ENCODE measurements at regions not wholly inside any gene's neighbourhood (a gene's known extent, or its start where the extent isn't known, plus 50 kb on each side); places are given as distances from the start of the nearest gene placed in this dataset.
"Not testable (repeated sequence)": the region's sequence is repeated elsewhere in the genome, so short reads cannot be mapped to it uniquely, and the experiment has no call there.

DNA sequence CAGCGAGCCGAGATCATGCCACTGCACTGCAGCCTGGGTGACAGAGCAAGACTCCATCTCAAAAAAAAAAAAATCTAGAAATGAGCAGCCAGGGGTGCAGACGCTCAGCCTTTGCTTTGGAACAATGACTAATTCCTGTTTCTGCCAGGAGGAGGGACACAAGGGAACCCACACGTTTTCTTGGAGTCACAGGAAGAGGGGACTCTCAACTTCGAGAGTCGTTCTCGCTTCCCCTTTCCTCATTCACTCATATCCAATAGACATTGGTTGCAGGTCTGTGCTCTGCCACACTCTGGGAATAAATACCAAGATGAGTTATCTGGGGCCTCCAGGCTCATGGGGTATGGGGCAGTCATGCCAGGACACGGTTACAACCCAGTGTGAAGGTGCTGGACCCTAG, 91.5 kb upstream of the RREB1 start:
- no peak for DNase-seq (ENCODE audit: low spot score)

DNA sequence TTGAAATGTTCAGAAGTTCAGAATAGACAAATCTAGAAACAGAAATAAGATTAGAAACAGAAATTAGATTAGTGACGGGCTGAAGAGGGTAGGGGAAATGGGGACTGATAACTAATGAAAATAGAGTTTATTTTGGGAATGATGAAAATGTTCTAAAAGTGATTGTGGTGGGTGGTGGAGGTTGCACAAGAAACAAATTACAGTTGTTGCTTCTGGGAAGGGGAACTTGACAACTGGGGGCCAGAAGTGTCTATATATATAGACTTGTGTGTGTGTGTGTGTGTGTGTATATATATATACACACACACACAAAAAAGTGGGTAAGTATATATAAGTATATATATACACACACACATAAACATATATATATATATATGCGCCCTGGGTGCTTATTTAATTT, 86.5 kb upstream of the RREB1 start:
- no peak for DNase-seq (ENCODE audit: low spot score)

DNA sequence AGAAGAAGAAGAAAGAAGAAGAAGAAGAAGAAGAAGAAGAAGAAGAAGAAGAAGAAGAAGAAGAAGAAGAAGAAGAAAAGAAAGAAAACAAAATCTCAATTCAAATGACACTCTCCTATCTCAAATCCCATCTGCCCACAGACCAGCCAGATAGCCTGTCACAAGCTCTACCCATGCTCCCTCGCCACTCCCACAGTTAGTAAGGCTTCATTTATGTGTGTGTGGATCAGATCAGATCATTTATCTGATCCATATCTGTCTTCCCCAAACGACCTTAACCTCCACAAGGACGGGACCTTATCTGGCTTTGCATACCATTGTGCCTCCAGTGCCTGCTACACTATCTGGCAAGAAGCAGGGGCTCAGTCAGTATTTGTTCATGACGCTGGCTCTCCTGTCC, 81.9 kb upstream of the RREB1 start:
- DNase-seq (ENCODE audit: low spot score), result no peak

DNA sequence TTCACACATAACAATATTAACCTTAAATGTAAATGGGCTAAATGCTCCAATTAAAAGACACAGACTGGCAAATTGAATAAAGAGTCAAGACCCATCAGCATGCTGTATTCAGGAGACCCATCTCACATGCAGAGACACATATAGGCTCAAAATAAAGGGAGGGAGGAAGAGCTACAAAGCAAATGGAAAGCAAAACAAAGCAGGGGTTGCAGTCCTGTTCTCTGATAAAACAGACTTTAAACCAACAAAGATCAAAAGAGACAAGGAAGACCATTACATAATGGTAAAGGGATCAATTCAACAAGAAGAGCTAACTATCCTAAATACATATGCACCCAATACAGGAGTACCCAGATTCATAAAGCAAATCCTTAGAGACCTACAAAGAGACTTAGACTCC, 78.8 kb upstream of the RREB1 start:
- not testable (repeated sequence) for DNase-seq (ENCODE audit: low spot score)

DNA sequence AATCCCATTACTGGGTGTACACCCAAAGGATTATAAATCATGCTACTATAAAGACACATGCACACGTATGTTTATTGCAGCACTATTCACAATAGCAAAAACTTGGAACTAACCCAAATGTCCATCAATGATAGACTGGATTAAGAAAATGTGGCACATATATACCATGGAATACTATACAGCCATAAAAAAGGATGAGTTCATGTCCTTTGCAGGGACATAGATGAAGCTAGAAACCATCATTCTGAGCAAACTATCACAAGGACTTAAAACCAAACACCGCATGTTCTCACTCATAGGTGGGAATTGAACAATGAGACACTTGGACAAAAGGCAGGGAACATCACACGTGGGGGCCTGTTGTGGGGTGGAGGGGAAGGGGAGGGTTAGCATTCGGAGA, 76.8 kb upstream of the RREB1 start:
- DNase-seq (ENCODE audit: low spot score), result not testable (repeated sequence)

DNA sequence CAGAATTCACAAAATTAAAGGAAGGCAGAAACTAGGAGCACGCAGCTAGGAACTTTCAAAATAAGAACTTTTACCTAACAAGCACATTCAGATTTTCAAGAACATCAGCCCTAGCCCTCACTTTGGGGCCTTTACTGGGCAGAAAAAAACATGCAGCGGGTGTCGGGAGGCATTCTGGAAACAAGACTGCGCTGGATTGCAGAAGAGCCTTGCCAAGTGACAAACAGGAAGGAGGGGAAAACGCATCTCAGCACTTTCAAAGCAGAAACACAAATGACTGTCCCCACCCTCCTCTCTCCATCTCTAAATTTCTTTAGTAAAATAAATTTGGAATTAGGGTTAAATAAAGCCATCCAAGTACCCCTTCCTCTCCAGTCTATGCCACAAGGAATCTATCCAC, 74.6 kb upstream of the RREB1 start:
- no peak for DNase-seq (ENCODE audit: low spot score)

DNA sequence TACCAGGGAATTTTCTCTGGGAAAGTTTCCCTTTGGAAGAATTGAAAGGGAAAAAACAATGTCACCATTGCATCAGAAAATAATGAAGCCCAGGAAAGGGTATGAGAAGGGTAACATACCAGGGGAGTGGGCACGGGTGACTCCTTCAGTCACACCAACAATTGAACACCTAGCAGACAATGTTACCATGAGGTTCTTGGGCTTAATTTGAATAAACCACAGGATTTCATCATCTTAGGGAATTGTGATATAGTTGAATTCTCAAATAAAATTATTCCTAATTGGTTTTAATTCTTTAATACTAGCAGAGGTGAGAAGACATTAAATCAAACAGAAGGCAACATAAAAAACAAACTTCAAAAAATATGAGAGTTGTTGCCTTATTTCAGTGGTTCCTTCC, 73.7 kb upstream of the RREB1 start:
- DNase-seq (ENCODE audit: low spot score), result no peak

DNA sequence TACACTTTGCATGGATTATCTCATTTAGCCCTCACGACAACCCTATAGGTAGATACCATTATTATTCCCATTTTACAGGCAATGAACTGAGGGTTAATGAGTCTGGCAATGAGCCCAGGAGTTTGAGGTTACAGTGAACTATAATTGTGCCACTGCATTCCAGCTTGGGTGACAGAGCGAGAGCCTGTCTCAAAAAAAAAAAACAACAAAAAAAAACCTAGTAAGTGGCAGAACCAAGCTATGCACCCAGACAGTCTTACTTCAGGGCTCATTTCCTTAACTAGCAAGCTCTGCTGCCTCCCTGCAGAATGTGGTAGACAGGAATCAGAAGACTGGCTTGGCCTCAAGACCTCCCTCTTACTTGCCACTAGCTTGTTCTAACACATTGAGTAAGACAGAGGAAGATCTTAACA, 71.9 kb upstream of the RREB1 start:
- DNase-seq (ENCODE audit: low spot score), result no peak

DNA sequence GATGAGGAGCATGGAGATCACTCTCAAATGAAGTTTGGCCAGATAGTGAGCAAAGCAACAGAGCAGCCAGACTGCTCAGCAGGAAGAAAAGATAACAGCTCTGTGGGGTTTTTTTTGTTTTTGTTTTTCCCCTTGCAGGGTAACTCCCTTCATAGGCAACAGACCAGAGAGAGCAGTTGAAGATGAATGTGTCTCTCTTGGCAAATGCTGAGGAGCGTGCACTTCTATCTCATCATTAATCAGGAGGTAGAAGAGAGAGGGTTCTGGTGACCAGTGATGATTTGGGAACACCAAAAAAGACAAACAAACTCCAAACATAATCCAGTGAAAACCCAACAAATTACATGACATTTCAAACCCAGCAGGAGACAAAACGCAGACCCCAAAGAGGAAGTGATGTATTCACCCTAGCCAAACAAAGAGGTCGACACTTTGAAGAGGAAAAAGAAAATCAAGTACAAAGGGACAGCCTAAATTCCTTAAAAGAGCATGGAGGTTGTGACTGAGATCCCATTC, 66.2 kb upstream of the RREB1 start:
- DNase-seq (ENCODE audit: low spot score), result no peak

DNA sequence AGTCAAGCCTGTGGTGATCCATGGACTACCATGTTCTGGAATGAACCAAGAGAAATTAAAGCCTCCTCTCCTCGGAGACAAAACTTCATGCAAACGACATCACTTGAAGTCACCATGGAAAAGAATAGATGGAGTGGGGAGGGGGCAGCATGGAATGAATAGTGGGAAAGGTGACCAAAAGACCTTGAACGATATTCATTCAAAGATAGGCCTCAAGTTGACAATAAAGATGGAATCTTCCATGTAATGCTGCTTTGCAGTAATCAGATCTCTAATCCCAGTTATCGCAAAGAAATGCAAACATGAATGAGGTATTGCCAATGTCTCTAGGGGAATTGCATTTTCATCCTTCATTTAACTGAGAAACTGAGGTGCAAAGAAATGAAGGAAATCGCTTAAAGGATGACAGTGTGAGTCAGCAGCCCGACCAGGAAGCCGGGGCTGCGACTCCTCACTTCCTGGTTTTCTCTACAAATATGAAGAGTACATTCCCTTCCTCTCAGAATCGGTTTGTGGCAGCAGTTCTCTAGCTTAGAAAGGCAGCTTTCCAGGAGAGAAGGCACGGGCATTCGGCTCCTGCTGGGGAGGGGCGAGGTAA, 65.6 kb upstream of the RREB1 start:
- no peak for DNase-seq (ENCODE audit: low spot score)

DNA sequence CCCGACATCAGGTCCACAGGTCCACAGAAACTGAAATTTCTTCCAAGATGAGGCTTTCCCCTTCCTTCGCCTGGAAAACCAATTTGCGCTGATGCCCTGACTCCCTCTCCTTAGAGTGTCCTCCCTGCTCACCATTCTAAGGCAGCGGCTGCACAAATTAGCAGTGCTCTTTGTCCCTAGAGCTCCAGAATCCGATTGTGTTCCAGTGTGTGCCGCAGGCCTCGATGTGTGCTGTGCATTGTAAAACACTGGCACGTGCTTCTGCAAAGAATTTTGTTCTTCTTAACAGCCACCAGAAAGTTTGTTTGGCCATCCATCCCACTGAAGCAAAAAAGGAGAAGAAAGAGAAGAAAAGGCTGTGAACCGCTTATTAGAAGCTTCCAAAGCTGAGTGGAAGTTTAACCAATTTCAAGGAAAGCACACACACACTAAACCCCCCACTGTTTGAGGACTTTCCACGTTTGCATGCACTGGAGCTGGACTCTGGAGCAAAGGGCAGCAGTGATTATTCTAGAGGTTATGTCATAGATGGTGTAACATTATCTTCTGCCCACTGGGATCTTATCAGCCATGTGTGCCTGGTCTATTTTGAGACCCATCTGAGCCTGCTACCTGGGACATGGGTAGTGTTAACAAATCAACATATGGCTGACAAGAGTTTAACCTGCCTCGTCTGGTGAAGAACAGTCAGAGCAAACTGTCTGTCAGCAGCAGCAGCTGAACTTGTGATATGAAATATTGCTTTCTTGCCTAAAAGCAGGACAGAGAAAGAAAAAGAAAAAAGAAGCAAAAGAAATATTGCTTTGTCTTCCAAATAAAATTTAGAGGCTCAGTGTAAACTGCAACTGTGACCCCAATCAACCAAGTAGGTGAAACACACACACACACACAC, 64.9 kb upstream of the RREB1 start:
- DNase-seq (ENCODE audit: low spot score), result no peak

DNA sequence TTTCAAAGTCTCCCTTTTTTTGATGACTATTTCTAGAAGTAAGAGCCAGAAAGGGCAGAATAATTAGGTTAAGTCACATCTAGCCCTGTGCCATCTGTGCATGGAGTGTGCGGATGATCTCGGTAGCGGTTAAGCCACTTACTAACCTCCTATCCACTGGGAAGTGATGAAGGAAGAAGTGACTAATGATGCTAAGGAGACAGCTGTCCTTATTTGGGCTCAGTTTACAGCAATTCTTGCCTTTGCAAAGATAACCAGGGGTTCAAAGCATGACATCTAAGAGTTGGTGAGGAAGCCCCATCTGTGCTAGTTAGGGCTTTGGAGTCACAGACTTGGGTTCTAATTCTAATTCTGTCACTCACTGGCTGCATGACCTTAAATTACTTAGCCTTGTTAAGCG, 62.4 kb upstream of the RREB1 start:
- no peak for DNase-seq (ENCODE audit: low spot score)

DNA sequence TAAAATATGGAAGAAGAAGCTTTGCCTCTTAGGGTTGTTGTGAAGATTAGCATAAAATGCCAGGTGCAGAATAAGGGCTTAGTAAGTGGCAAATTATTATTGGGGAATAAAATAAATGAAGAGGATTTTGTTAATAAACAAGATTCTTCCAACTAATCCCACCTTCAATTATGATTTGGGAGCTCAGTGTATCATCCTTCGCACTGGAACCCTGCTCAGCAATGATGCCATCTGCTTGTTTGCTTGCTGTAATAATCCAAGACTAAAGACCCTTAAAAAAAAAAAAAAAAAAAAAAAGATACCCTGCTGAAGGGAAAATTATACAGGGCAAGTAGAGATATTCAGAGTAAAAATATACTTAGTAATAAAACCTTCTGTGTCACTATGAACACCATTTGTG, 62.0 kb upstream of the RREB1 start:
- no peak for DNase-seq (ENCODE audit: low spot score)

DNA sequence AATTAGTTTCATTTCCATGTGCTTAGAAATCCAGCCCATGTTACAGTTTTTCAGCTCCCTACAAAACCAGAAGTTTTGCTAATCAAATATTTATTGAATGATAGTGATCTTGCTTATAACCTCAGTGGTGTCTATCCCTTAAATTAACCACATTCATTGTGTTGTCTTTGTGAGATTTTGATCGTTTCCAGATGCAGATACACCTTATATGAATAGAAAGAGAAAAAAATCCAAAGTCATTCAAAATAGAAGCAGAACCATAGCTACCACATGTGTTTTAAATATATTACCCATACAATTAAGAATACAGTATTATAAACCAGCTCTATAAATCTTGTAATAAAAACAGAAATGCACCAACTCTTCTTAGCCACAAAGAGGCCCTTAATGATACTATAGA, 60.6 kb upstream of the RREB1 start:
- DNase-seq (ENCODE audit: low spot score), result no peak

DNA sequence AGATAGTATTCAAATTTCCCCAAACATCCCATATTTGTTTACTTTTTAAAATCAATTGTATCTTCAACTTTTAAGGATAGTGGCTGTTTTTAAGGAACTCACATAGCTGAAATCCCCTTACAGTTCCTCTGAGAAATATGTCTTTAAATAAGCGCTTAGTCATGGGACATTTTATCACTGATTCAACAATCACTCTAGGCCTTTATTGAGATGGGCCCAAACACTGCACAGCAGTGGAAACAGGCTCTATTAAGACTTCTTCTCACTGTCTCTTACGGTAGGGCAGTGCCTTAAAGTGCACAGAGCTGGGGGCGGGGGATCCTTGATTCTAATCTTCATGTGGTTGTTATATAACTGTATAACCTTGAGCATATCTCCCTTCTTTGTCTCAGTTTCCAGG, 59.8 kb upstream of the RREB1 start:
- no peak for DNase-seq (ENCODE audit: low spot score)

DNA sequence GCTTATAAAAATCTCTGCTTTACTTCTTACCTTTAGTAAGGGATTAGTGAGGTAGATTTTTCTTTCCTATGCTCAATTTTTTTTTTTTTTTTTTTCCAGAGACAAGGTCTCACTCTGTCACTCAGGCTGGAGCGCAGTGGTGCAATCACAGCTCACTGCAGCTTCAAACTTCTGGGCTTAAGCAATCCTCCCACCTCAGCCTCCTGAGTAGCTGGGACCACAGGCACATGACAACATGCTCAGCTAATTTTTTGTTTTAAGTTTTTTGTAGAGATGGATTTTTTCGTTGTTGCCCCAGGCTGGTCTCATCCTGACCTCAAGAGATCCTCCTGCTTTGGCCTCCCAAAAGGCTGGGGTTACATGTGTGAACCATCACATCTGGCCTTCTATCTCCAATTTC, 58.9 kb upstream of the RREB1 start:
- DNase-seq (ENCODE audit: low spot score), result no peak

DNA sequence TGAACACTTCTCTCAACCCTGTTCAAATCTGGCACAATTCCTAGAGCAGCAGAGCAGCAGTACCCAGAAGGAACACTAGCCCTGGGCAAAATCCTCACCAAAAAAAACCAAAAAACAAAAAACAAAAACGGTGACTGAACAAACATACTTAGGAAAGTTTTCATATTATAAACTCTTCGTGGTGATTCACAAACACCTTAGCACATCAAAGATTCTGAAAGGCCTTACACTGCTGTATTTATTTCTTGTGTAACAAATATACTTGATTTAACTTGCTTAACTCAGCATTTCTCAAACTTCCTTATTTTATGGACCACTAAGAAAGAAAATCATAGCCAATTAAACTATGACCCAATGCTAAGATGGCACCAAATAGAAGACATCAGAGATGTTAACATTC, 57.8 kb upstream of the RREB1 start:
- DNase-seq (ENCODE audit: low spot score), result no peak

DNA sequence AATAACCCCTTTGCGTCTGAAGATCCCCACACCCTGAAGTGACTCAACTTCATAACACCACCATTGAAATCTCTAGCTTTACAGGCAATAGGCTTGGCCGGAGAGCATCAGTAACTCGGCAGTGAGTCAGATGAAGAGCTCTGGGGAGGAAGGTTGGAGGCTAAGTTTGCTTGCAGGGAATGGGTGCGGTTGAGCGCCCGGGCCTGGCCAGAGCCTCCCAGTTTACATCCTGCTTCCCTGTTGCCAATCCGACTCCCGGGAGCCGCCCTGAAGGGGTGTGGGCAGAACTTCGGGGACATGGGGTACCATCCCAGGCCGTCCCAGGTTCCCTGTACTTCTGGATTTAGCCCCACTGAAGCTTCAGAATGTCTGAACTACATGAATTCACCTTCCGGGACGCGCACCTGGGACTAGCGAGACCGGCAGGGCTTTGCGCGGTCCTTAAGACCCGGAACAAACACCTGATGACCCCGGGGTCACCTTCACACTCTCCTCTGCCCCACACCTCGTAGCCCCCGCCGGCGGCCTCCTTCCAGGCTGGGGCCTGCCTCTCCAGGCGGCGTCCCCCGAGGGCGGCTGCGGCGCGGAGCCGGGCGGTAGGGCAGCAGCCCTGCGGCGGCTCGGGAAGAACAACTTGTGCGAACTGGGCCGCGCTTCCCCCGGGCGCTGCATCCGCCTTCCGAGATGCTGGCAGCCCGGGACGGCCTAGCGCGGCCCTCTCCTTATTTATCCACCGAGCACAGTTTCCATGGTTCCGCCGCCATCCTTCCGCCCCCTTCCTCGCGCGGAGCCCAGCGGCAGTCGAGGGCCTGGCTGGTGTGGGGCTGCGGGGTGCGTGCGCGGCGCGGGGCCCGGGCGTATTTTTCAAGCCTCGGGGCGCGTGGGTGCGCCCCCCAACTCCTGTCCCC, 56.6 kb upstream of the RREB1 start:
- no peak for DNase-seq (ENCODE audit: low spot score)

DNA sequence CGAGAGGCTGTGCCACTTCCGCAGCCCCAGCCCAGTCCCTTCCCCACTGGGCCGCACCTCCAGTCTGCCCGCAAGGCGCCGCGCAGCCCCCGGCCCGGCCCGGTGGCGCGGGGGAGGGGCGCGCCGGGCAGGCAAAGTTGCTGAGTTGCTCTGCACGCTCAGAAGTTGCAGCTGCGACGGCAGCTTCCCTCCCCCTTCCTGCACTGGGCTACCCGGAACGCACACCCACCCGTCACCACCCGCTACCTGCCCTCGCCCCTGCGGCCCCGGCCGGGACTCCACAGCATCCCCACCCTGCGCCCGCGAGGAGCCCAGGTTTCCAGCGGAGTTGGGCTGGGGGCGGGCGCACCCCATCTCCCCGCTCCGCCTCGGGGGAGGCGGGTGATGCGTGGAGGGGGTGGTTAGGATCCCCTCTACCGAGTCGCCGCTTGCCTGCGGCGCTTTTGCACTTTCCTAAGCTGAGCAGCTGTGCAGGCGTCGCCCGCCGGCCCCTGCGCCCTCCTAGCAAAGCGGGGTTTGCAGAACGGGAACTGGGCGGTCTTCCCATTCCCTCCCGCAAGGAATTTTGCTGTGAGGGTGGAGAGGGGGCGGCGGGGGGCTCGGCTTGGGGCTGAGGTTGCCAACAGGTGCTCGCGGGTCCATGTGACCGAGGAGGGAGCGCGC, 55.9 kb upstream of the RREB1 start:
- no peak for DNase-seq (ENCODE audit: low spot score)

DNA sequence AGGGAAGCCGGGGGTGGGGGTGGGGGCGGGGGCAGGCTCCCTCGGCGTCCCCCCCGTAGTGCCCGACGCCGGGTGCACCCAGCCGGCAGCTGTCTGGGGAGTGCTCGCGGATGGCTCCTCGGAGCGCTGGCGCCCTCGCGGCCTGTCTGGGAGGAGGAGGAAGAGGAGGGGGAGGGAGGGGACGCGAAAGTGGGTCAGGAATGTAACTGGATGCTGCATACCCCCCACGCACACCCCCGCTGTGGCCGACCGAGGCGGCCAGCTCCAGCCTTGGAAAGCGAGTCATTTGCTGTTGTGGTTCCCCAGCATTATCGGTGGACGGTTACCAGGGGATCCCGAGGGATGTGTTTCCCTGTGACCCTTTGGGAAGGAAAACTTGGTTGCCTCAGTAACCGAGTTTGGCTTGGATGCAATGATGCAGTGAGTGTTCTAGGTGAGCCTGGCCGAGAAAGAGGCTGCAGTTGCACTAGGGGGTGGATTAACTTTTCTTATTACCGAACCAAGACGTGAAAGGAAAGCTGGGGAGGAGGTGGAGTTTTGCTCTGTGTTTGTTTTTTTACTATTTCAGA, 55.2 kb upstream of the RREB1 start:
- DNase-seq (ENCODE audit: low spot score), result no peak

DNA sequence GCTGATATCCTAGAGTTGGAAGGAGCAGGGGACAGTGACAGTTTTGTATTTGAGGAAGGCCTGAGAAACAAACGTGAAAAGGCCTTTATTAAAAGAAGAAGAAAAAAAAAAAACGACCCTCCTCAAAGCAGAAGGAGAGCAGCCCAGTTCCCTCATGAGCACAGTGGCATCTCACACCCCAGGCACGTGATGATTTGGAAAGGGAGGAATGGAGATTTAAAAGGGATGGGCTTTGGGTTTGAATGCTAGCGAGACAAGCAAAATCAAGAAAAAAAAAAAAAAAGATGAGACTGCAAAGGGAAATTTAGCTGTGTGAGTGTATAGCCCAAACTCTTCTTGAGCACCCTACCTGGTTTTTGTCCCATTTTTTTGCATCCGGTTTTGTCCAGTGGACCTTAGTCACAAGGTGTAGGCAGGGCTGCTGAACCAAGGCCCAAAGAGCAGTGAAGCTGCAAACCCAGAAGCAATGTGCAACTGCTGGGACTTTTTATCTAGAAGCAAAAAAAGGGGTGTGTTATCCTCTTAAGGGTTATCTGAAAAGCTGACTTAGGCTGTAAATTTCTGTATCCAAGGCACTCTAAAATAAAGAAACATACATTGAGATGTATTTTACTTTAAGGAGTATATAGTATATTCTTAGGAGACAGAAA, 54.5 kb upstream of the RREB1 start:
- DNase-seq (ENCODE audit: low spot score), result no peak

Data from activated CD4-positive, alpha-beta T cell treated with anti-CD3 and anti-CD28 coated beads, Interleukin-2, Interleukin-4, amounts not matched to agents 100 ng/mL and 50 ng/mL, durations not matched to agents 16 hours and 8 hours (primary cell).